ENCODE measurements at regions not wholly inside any gene's neighbourhood (a gene's known extent, or its start where the extent isn't known, plus 50 kb on each side); places are given as distances from the start of the nearest gene placed in this dataset.

- Mint-ChIP-seq H3K4me1 (no peaks in the 10 kb centered on the region), H3K4me3 (no peak overlapping the region), H3K9me3 (peaks cover 0 to 18% (median 9%) of the 10 kb centered on the region in 7 donors), H3K36me3 (no peaks in the 10 kb centered on the region), H3K27me3 (ENCODE audit: low read depth in 3 of 3) (peaks cover 0 to 5% (median 5%) of the 10 kb centered on the region in 3 donors), H3K27ac (no peak overlapping the region)
- intact Hi-C loops (cut with micrococcal nuclease) = no loop called here
- Histone ChIP-seq H3K27me3 (ENCODE audit: control insufficient read depth in 2 of 2, insufficient read depth in 2 of 2, low read length in 2 of 2) (no peaks in the 10 kb centered on the region), H3K9ac (ENCODE audit: insufficient read depth, low read length, poor library complexity, severe bottlenecking) (no peak overlapping the region), H3K4me2 (replicated peaks; ENCODE audit: extremely low read depth, low read length, poor library complexity, severe bottlenecking) (no peak overlapping the region), H3K4me3 (replicated peaks in 1 of 3; ENCODE audit: low read depth in 2 of 3, low read length in 3 of 3) (no peak overlapping the region), H3K9me3 (replicated peaks in 1 of 2; ENCODE audit: control insufficient read depth in 1 of 2, insufficient read depth in 1 of 2, low read length in 2 of 2) (peaks cover 0 to 19% of the 10 kb centered on the region in 2 donors), H4K20me1 (ENCODE audit: insufficient read depth, low read length) (no peaks in the 10 kb centered on the region), H3K36me3 (replicated peaks in 1 of 2; ENCODE audit: control insufficient read depth in 1 of 2, insufficient read depth in 2 of 2, low read length in 2 of 2) (no peaks in the 10 kb centered on the region), H3K79me2 (ENCODE audit: insufficient read depth, low read length) (no peaks in the 10 kb centered on the region), H3K4me1 (ENCODE audit: control insufficient read depth in 1 of 2, insufficient read depth in 2 of 2, low read length in 2 of 2) (no peaks in the 10 kb centered on the region), H2AFZ (ENCODE audit: insufficient read depth, low read depth, low read length, poor library complexity, severe bottlenecking) (no peak overlapping the region), H3K27ac (ENCODE audit: low read depth in 1 of 2, low read length in 2 of 2) (no peak overlapping the region)
- TF ChIP-seq CTCF (IDR thresholded peaks at IDR 0.05) = no peak
- 100% methylated on average over 1 of the region's 4 CpGs for WGBS (ENCODE audit: insufficient coverage)
- no peak for DNase-seq
Measured at GRCh38 chr14:104313674-104314073, 175.3 kb downstream of the KIF26A start.

- no peaks in the 10 kb centered on the region for H4K20me1 ChIP-seq (ENCODE audit: insufficient read depth, low read length)
- no peak for DNase-seq
- no peaks in the 10 kb centered on the region for H3K4me1 ChIP-seq (ENCODE audit: control insufficient read depth in 1 of 2, insufficient read depth in 2 of 2, low read length in 2 of 2)
- no peak overlapping the region for H3K4me3 Mint-ChIP-seq
- 90% methylated on average over 19 of the region's 19 CpGs for WGBS (ENCODE audit: insufficient coverage)
- intact Hi-C loops (cut with micrococcal nuclease) = no loop called here
- H3K36me3 Mint-ChIP-seq = no peaks in the 10 kb centered on the region
- H3K27me3 ChIP-seq (ENCODE audit: control insufficient read depth in 2 of 2, insufficient read depth in 2 of 2, low read length in 2 of 2) = no peaks in the 10 kb centered on the region
- H3K36me3 ChIP-seq (replicated peaks in 1 of 2; ENCODE audit: control insufficient read depth in 1 of 2, insufficient read depth in 2 of 2, low read length in 2 of 2) = no peaks in the 10 kb centered on the region
- no peak overlapping the region for H2AFZ ChIP-seq (ENCODE audit: insufficient read depth, low read depth, low read length, poor library complexity, severe bottlenecking)
- H3K4me3 ChIP-seq (replicated peaks in 1 of 3; ENCODE audit: low read depth in 2 of 3, low read length in 3 of 3) = no peak overlapping the region
- peaks cover 0 to 12% of the 10 kb centered on the region in 2 donors for H3K9me3 ChIP-seq (replicated peaks in 1 of 2; ENCODE audit: control insufficient read depth in 1 of 2, insufficient read depth in 1 of 2, low read length in 2 of 2)
- TF ChIP-seq CTCF (IDR thresholded peaks at IDR 0.05) = no peak
- peaks cover 0 to 5% (median 4%) of the 10 kb centered on the region in 3 donors for H3K27me3 Mint-ChIP-seq (ENCODE audit: low read depth in 3 of 3)
- H3K79me2 ChIP-seq (ENCODE audit: insufficient read depth, low read length) = no peaks in the 10 kb centered on the region
- peaks cover 0 to 15% (median 9%) of the 10 kb centered on the region in 7 donors for H3K9me3 Mint-ChIP-seq
- no peak overlapping the region for H3K27ac ChIP-seq (ENCODE audit: low read depth in 1 of 2, low read length in 2 of 2)
- no peak overlapping the region for H3K4me2 ChIP-seq (replicated peaks; ENCODE audit: extremely low read depth, low read length, poor library complexity, severe bottlenecking)
- H3K27ac Mint-ChIP-seq = no peak overlapping the region
- H3K4me1 Mint-ChIP-seq = no peaks in the 10 kb centered on the region
- H3K9ac ChIP-seq (ENCODE audit: insufficient read depth, low read length, poor library complexity, severe bottlenecking) = no peak overlapping the region
Measured at GRCh38 chr14:104314251-104314941, 176.0 kb downstream of the KIF26A start.

Measured in CD14-positive monocyte (primary cell).